Lung microvascular endothelial cell (primary cell): ENCODE measurements at regions not wholly inside any gene's neighbourhood (a gene's known extent, or its start where the extent isn't known, plus 50 kb on each side); places are given as distances from the start of the nearest gene placed in this dataset.

Source experiments
- DNase-seq, 2 donors: peaks; one replicate each; pipeline versions ENCODE4 v3.0.0 to v3.0.0-alpha.2; 2010; ENCODE audit warnings: low read depth in 2 of 2

DNA sequence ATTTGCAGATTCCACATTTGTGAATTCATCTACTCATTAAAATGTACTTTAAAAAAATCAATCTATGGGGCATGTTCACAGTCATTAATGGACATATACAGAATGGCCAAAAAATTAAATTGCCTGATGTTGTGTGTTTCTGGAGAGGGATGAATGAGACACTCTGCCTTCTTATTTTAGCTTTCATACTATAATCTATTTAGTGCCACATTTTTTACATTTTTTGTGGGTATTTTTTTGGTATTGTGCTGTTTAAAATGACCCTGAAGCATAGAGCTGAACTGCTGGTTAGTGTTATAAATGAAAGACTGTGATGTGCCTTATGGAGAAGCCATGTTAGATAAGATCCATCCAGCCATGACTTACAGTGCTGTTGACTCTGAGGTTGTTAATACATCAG is 961.8 kb upstream of the LRRN3 start:
- DNase-seq = no peak

DNA sequence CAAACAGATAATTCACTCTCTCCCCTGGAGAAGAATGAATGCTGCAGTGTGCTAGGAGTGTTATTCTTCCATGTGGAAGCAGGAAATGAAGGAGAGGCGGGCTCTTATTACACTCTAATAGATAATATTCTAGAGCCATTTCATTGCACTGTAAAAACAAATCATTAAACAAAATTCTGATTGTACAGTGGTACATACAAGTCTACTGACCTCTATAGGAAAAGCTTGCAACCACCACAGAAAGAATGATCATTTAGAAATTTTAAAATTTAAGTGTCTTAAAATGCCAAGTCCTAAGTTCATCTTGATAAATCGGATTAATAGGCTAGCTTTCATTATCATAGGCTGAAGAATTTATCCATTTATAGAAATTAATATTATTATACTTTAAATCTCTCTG is 960.3 kb upstream of the LRRN3 start:
- DNase-seq = no peak

DNA sequence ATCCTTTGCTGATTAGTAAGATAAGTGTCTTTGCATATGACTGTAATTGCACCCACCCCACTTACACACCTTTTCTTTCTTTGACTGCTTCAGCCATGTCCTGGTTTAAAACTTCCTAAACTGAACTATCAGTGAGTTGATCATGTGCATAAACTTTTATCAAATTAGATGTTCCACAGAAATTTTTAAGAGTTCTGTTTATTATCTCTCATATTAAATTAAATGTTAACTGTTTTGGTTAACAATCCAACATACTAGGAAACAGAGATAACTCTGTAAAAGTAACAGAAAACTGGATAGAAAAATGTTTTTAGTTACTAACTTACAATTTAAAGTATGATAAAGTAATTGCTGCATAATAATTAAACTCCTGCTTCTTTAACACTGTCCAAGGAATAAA is 959.6 kb upstream of the LRRN3 start:
- no peak for DNase-seq

DNA sequence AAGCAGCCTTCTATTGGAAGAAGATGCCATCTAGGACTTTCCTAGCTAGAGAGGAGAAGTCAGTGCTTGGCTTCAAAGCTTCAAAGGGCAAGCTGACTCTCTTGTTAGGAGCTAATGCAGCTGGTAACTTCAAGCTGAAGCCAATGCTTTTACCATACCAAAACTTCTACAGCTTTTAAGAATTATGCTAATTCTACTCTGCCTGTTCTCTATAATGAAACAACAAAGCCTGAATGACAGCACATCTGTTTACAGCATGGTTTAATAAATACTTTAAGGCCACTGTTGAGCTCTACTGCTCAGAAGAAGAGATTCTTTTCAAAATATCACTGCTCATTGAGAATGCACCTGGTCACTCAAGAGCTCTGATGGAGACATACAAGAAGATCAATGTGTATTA is 951.9 kb upstream of the LRRN3 start:
- DNase-seq = no peak

DNA sequence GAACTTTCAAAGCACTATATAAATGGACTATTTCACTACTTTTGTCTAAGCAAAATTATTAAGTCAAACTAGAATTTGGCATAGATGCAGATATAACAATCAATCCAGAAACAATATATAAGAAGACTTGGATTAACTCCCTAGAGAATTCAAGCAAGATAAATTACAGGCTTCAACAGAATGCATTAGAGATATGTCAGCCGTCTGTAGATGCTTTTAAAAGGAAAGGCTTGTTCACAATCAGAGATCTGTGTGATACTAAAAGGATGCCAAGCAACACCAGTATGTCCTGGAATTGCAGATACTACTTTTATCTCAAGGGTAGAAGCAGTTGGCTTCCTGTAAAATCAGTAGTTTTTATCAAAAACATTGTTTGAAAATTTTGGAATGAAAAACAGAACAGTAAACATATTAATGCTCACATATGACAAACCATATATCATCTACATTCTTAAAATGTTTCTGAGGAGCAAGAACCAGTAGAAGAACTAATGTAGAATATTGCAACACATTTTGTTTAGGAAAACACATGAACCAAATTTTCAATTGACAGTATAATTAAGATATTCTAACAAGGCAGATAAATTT is 947.9 kb upstream of the LRRN3 start:
- no peak for DNase-seq

DNA sequence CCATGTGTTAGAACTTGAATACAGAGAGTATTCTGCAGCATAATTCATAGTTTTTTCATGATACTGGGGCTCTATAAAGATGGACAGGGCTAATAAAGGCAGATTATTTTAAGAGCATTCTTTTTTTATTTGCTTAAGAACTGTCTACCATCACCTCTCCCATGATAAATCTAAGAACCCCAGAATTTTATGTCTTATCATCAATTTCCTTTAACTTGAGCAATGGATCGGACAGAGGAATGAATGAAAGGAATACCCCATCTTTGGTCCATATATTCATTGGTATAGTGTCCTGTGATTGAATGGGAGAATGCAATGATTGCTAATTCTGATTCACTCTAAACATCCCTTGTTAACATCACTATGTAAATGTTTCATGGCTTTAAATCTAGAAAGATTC is 946.3 kb upstream of the LRRN3 start:
- DNase-seq = no peak

DNA sequence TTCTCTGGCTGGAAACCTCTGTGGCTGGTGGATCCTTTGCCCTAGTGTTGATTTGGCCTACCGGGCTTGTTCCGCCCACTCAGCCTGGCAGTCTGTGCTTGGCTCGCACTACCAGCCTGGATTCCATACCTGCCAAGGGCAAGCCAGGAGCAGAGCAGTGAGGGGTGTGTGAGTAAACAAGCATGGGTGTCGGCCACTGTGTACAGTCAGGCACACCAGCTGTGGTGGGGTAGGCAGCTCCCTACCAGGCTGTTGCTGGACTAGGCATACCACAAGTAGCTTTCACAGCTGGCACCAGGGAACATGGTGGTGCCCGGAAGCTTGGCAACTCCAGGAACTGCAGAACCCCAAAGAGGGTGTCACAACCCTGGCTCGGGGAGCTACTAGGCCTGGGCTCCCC is 942.9 kb upstream of the LRRN3 start:
- no peak for DNase-seq

DNA sequence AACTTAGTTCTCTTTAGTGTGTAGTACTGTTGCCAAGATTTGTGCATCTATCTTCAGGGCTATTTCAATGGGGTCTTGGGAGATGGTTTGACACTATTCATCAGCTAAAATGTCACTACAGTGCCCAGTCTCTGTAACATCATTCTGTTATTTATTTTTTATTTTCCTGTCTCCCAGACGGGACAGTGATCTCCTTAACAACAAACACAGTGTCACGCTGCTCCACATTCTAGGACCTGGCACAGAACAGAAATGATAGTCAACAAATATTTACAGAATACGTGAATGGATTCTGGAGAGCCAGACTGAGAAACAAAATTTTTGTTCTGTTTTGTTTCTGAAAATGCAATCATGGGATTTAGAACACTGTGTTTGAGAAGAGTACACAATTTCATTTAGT is 937.7 kb upstream of the LRRN3 start:
- DNase-seq = no peak

DNA sequence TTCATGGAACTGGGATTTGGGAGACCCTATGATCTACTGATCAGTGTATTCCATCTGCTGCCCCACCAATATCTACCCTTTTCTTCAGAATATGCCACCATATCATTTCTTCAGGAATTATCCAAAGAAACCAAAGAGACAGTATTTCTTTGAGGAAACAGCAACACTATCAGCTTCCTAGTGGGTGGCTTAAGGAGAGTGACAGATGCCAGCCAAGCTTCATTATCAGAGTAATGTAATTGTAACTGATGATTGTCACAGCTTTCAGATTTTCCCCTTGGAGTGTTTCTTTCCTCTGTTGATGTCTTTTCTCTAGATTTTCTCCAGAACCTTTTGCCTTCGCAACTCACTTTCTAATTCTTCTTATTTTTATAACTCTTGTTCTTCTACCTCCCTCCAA is 934.4 kb upstream of the LRRN3 start:
- DNase-seq = no peak

DNA sequence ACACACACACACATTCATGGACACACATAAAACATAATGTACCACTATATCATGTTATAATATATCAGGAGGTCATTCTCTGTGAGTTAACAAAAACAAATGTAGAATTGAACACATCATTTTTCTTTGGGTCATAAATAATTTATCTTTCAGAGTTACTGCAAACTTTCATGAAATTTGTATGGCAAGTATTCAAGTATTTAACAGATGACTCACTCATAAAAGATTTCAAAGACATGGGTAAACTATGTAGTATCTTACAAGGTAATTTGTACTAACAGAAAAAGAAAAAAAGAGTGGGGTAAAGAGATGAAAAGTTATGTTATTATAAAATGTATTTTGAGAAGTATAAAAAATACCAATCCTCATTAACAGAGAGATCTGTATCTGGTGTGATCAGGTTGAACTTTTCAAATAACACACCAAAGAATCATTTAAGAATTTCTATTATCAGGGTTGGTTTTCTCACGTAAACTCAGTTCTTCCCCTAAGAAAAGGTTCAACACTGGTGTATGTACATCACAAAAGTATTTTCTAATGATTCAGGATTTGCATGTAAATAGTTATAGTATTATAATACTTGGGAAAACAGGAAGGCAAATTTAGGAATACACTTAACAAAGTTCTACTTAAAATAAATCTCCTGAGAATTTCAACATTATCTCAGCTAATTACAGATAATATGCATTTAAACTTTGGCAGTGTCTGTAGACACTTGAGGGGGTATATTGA is 933.1 kb upstream of the LRRN3 start:
- DNase-seq = no peak

DNA sequence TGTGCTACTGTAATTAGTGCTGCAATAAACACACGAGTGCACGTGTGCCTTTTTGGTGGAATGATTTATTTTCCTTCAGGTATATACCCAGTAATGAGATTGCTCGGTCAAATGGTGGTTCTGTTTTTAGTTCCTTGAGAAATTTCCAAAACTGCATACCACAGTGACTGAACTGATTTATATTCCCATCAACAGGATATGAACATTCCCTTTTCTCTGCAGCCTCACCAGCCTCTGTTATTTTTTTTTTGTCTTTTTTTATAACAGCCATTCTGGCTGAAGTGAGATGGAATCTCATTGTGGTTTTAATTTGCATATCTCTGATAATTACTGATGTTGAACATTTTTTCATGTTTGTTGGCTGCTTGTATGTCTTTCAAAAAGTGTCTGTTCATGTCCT is 922.9 kb upstream of the LRRN3 start:
- no peak for DNase-seq

DNA sequence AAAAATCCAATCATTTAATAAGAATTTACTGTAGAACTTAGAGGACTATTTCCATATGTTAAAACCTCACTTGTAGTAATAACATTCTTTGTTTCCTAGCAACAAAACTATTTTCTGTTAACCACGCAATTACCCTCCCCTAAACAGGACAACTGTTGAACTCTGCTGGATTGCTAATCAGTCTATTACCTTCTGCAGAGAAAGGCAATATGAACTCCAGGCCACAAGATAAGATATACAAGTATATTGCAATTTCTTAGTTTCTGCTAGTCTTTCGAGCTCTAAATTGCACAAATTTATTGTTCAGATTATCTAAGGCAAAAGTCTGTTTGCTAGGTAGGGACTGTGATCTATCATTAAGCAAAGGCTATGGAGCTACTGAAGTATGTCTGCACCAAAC is 920.1 kb upstream of the LRRN3 start:
- no peak for DNase-seq

DNA sequence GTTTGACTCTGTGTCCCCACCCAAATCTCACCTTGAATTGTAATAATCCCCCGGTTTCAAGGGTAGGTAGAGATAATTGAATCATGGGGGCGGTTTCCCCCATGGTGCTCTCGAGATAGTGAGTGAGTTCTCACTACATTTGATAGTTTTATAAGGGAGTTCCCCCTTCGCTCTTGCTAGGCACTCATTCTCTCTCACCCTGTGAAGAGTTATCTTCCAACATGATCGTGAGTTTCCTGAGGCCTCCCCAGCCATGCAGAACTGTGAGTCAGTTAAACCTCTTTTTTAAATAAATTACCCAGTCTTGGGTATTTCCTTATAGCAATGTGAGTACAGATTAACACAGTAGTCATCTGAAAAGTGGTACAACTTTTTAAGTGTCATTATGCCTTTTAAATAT is 913.5 kb upstream of the LRRN3 start:
- DNase-seq = no peak

DNA sequence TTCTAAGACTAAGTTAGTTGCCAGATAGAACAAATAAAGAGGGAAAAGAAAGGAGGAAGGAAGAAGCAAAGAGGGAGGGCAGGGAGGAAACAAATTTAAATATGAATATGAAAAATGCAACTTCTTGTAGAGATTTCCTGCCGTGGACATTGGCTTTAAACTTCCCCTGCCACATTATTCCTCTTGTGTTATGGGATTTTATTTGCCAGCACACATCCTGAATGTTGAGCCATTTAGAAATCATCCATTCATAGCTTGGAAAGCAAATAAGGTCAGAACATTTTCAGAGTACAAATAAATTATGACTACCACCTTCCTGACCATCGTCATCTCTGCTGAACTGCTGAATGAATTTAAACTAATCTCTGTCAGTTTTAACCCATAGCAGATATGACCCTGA is 911.9 kb upstream of the LRRN3 start:
- DNase-seq = no peak

DNA sequence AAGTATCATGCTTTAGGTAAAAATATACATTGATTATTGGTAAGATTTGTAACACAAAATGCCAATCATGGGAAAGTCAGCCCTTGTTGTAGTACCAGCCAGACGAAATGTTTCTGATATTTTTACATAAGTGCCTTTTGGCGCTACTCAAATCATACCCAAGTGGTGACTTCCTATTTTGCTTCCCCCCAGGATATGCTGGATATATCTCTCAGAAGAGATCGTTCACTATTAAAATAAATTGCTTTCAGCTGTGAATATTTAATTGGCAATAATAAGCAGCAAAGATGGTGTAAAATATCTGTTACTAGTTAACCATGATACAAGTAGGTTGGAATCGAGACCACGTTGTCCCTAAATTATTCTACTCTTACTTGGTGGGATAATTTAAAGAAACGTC is 909.2 kb upstream of the LRRN3 start:
- DNase-seq = no peak

DNA sequence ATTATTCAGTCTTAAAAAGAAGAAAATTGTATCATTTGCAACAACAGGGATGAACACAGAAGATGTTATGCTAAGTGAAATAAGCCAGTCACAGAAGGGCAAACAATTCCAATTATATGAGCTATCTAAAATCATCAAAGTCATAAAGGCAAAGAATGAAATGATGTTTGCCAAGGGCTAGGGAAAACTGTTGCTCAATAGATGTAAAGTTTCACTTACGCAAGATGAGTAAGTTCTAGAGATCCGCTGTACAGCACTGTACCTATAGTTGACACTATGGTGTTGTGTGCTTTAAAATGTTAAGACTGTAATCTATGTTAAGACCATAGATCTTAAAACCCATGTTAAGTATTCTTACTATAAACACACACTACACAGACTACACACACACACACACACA is 904.6 kb upstream of the LRRN3 start:
- DNase-seq = no peak

DNA sequence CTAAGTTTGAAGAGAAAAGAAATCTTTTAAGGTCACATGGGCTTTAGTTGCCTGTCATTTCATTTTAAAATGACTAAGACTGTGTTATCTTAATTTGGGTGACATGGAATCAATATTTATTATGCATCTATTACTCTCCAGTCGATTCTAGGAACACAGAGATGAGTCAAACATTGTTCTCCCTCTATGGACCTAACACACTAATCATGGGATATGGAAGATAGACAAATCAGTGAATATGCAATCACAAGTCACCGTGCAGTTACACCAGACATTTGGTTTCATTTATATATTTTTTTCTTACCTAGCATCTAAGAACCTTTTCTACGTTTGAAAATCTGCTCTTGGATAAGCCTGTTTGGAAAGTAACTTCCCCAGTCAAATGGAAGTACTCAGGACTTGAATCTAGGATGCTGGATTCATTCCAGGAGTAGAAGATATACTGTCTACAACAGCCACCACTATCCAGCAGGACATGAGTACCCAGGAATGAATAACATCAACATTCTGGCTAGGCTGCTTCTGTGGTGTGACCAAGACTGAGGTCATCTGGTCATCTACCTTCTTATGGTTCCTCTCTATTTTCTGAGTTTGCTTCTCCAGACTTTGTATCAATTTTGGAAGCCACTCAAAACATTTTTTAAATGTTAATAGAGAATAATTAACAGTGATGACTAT is 902.9 kb upstream of the LRRN3 start:
- DNase-seq = no peak

DNA sequence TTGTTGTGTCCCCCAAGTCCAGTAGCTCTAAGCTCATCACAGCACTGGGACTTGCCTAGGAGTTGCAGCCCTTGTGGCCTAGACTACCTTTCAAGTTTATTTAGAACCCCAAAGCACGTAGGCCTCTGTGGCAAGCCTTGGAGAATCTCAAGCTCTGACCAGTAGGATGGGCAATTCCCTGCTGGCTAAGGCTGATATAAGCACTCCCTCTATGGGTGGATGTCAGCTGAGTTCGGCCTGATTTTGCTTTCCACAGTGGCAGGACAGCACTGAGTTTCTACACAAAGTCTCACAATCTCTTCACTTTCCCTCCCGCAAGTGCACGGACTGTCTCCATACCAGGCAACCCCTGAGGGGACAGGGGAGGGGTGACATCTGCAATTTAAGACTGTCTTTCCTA is 886.4 kb upstream of the LRRN3 start:
- no peak for DNase-seq

DNA sequence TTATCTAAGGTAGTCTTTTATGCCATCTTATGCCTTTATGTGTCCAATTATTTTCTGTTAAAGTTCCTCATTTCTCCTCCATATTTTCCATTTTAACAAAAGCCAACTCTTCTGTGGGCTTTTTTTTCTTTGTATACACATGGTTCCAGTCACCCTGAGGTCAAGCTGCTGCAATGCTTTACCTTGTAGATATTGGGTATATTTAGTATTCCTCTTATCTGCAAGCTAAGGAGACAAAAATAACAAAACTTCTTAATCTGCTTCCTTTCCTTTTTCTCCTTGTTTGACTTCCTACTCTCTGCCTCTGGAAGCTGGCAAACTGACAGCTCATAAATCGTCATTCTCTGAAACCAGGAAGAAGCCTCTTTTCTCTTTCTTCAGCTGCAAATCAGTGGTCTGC is 885.0 kb upstream of the LRRN3 start:
- DNase-seq = no peak

DNA sequence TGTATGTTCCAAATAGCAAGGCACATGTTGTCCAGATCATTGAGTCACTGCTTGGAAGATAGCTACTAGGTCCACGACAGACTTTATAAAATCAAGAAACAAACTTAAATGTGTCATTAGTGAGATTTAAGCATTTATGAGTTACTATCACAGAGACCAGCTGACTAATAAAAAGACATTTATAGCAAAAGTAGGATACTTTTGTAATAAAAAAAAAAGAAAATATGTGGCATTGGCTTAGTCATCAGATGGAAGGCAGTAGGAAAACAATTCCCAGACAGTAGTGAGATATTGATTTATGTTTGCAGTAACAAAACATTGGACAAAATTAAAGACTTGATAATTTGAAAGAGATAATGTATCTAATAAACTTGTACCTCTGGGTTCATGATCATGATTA is 881.0 kb upstream of the LRRN3 start:
- no peak for DNase-seq

DNA sequence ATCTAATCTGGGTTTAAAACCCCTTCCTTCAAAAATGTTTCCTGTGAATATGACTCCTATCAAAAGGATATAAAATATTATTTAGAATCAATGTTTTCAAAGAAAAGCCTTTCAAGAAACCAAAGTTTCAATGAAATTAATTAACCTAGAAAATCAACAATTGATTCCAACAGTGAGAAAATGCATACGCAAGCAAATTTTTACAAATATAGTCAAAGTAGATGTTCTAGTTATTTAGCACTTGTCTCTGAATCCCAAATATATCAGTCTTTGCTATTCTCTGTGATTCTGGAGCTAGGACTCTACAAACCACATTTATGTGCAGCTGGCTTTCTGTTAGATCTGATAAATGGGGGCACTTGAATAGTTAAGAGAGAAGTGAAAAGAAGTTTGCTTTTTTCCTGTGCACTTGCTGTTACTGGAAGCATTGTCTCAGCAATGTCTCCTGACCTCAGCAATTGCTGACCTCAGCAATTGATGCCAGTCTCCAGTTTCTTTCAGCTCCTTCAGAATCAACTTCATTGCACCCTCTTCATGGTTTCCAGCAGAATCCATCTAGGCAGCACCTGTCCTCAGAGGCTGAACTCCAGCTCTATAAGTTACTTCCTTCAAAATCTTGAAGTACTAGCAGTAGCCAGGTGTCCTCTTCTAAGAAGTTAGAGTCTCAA is 879.9 kb upstream of the LRRN3 start:
- no peak for DNase-seq

DNA sequence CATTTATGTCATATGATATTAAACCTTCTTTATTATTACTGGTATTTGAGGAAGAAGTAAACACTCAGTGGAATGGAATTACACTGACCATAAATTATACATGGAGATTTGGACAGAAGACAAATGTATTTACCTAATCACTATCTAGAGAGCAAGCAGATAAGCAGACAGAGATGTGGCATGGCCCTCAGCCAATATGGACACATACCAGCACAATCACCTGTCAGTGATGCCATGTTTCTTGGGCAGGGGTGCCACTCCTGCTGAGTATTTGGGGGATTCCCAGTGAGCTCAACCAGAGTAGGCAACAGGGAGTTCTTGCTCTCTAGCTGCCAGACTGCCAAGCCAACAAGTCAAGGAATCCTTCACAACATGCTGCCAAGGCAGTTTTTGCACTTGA is 866.3 kb upstream of the LRRN3 start:
- no peak for DNase-seq

DNA sequence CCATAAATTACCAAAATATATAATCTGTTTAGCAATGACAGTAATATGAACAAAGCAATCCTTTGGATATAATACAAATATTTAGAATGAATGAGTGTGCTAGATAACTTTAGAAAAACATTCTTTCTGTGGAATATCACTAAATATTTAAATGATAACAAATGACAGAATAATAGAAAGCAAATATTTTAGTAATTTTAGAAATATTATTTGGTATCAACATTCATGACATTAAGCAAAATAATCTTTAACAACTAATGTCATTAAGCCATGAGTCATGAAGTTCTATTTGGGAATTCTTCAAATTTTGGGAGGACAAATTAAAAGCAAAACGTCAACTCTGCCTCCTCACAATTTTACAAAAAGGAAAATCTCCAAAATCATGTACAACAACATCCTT is 844.8 kb upstream of the LRRN3 start:
- no peak for DNase-seq
